ENCODE measurements at regions not wholly inside any gene's neighbourhood (a gene's known extent, or its start where the extent isn't known, plus 50 kb on each side); places are given as distances from the start of the nearest gene placed in this dataset.

DNA sequence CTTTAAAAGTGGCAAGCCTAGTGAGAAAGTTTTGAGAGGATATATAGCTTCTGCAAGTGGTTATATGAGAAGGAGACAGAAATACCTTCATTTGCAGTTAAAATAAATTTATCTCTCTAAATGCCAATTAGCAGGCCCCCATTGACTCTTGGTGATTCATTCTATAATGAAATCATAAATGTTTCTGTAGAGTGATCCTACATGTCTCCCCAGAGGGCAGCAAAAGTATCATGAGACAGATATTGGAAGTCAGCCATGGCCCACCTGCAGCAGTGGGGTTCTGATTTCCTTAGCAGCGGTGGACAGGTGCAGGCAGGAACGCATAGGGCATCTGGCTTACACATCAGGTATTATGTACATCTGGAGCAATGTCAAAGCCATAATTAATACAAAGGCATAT is 385.4 kb upstream of the SLC10A2 start:
- DNase-seq = no peak
- Mint-ChIP-seq H3K4me1 (no peaks in the 10 kb centered on the region), H3K36me3 (ENCODE audit: low read depth) (no peaks in the 10 kb centered on the region), H3K4me3 (no peak overlapping the region), H3K9me3 (no peaks in the 10 kb centered on the region), H3K27me3 (ENCODE audit: insufficient read depth) (no peaks in the 10 kb centered on the region), H3K27ac (no peak overlapping the region)
- Histone ChIP-seq H3K9me3 (ENCODE audit: control insufficient read depth, low read length) (no peaks in the 10 kb centered on the region), H3K27ac (ENCODE audit: low read depth, low read length) (no peak overlapping the region), H3K9ac (ENCODE audit: extremely low read depth, low read length, poor library complexity, severe bottlenecking) (no peak overlapping the region), H3K4me1 (ENCODE audit: control insufficient read depth, insufficient read depth, low read length) (no peaks in the 10 kb centered on the region), H3K4me3 (ENCODE audit: low read length) (no peak overlapping the region), H3K36me3 (ENCODE audit: control insufficient read depth, insufficient read depth, low read length) (no peaks in the 10 kb centered on the region), H3K27me3 (ENCODE audit: control insufficient read depth, insufficient read depth, low read length, poor library complexity, severe bottlenecking) (no peaks in the 10 kb centered on the region)
- 86 to 100% methylated on average over 1 to 2 of the region's 2 CpGs for WGBS, 2 experiments (ENCODE audit: insufficient coverage in 1 of 2, insufficient read length in 1 of 2)
- TF ChIP-seq, protein P1, sequence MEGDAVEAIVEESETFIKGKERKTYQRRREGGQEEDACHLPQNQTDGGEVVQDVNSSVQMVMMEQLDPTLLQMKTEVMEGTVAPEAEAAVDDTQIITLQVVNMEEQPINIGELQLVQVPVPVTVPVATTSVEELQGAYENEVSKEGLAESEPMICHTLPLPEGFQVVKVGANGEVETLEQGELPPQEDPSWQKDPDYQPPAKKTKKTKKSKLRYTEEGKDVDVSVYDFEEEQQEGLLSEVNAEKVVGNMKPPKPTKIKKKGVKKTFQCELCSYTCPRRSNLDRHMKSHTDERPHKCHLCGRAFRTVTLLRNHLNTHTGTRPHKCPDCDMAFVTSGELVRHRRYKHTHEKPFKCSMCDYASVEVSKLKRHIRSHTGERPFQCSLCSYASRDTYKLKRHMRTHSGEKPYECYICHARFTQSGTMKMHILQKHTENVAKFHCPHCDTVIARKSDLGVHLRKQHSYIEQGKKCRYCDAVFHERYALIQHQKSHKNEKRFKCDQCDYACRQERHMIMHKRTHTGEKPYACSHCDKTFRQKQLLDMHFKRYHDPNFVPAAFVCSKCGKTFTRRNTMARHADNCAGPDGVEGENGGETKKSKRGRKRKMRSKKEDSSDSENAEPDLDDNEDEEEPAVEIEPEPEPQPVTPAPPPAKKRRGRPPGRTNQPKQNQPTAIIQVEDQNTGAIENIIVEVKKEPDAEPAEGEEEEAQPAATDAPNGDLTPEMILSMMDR (conservative IDR thresholded peaks at IDR 0.05) = no peak

DNA sequence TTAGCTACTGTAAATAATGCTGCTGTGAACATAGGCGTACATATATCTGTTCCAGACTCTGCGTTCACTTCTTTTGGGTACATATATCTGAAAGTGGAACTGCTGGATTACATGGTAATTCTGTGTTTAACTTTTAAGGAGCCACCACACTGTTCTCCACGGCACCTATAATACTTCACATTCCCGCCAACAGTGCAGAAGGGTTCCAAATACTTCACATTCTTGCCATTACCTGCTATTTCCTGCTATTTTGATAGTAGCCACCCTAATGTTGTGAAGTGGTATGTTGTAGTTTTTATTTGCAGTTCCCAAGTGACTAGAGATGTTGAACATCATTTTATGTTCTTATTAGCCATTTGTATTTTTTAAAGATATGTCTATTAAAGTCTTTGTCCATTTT is 377.4 kb upstream of the SLC10A2 start:
- no peak for DNase-seq
- Histone ChIP-seq H3K9ac (ENCODE audit: extremely low read depth, low read length, poor library complexity, severe bottlenecking) (no peak overlapping the region), H3K36me3 (ENCODE audit: control insufficient read depth, insufficient read depth, low read length) (no peaks in the 10 kb centered on the region), H3K4me3 (ENCODE audit: low read length) (no peak overlapping the region), H3K9me3 (ENCODE audit: control insufficient read depth, low read length) (no peaks in the 10 kb centered on the region), H3K27ac (ENCODE audit: low read depth, low read length) (no peak overlapping the region), H3K27me3 (ENCODE audit: control insufficient read depth, insufficient read depth, low read length, poor library complexity, severe bottlenecking) (no peaks in the 10 kb centered on the region), H3K4me1 (ENCODE audit: control insufficient read depth, insufficient read depth, low read length) (no peaks in the 10 kb centered on the region)
- 88 to 100% methylated on average over 2 to 4 of the region's 4 CpGs for WGBS, 2 experiments (ENCODE audit: insufficient coverage in 1 of 2, insufficient read length in 1 of 2)
- TF ChIP-seq, protein P1 (conservative IDR thresholded peaks at IDR 0.05) = no peak
- Mint-ChIP-seq H3K4me1 (no peaks in the 10 kb centered on the region), H3K9me3 (no peaks in the 10 kb centered on the region), H3K27ac (no peak overlapping the region), H3K36me3 (ENCODE audit: low read depth) (no peaks in the 10 kb centered on the region), H3K27me3 (ENCODE audit: insufficient read depth) (no peaks in the 10 kb centered on the region), H3K4me3 (no peak overlapping the region)

DNA sequence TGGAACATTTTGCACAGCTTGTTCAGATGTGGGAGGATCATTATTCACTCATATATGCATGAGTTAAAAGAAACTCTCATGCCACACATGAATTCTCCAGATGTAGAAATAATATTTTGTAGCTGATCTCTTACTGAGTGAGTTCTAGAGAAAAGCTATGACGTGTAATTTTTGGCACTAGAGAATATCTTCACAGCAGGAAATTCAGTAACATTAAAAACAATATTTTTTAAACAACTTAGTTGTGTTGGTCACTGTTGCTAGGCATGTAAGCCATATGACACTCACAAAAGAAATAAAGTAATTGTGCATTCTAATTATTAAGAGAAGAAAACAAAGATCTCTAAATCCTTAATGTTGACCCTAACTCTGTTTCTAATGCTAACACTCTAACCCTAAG is 371.4 kb upstream of the SLC10A2 start:
- Mint-ChIP-seq H3K27me3 (ENCODE audit: insufficient read depth) (no peaks in the 10 kb centered on the region), H3K27ac (no peak overlapping the region), H3K9me3 (no peaks in the 10 kb centered on the region), H3K4me3 (no peak overlapping the region), H3K4me1 (peaks cover 7% of the 10 kb centered on the region), H3K36me3 (ENCODE audit: low read depth) (no peaks in the 10 kb centered on the region)
- Histone ChIP-seq H3K27me3 (ENCODE audit: control insufficient read depth, insufficient read depth, low read length, poor library complexity, severe bottlenecking) (no peaks in the 10 kb centered on the region), H3K4me1 (ENCODE audit: control insufficient read depth, insufficient read depth, low read length) (no peaks in the 10 kb centered on the region), H3K9me3 (ENCODE audit: control insufficient read depth, low read length) (no peaks in the 10 kb centered on the region), H3K27ac (ENCODE audit: low read depth, low read length) (no peak overlapping the region), H3K9ac (ENCODE audit: extremely low read depth, low read length, poor library complexity, severe bottlenecking) (no peak overlapping the region), H3K4me3 (ENCODE audit: low read length) (no peak overlapping the region), H3K36me3 (ENCODE audit: control insufficient read depth, insufficient read depth, low read length) (no peaks in the 10 kb centered on the region)
- WGBS, 2 experiments (ENCODE audit: insufficient coverage in 1 of 2, insufficient read length in 1 of 2) = 67% methylated on average over 1 of the region's 1 CpG; no CpG with 5 or more reads in 1 of the 2 experiments
- TF ChIP-seq, protein P1 (conservative IDR thresholded peaks at IDR 0.05) = no peak
- DNase-seq = no peak

All from endodermal cell (in vitro differentiated cells).